CD4-positive, alpha-beta T cell (primary cell): ENCODE measurements at regions not wholly inside any gene's neighbourhood (a gene's known extent, or its start where the extent isn't known, plus 50 kb on each side); places are given as distances from the start of the nearest gene placed in this dataset.

Source experiments
- ATAC-seq: fragments of 200-7000 bp; cut with Tn5 transposase; one replicate; pipeline ENCODE4 v1.10.0; 2022; ENCODE audit warnings: mild to moderate bottlenecking; ENCODE audit not compliant: poor library complexity
- CTCF ChIA-PET: fragments of 350-600 bp; sonication (Branson Sonifier 250); formaldehyde crosslinking; loops from one replicate; lab custom pipeline; 2021; ENCODE audit warnings: antibody characterized with exemption, inconsistent platforms; lab: Charles Lee
- POLR2A ChIA-PET: fragments of 350-600 bp; sonication (Branson Sonifier 250); formaldehyde crosslinking; loops from one replicate; lab custom pipeline; 2021; ENCODE audit warnings: antibody characterized with exemption, inconsistent platforms; lab: Charles Lee
- DNase-seq, 14 experiments: peaks; one replicate each; pipeline ENCODE4 v3.0.0-alpha.2; 2013 to 2020; ENCODE audit warnings: mixed read lengths in 2 of 14
- H3K27ac ChIP-seq, 2 donors: one replicate each; pipeline versions ENCODE4 v1.5.1 to v1.7.0; 2013; ENCODE audit warnings: low read length in 2 of 2, low read depth in 1 of 2, mild to moderate bottlenecking in 1 of 2
- H3K27me3 ChIP-seq, 2 experiments: 1 replicate in 1 of 2; 2 replicates in 1 of 2; pipeline versions ENCODE4 v1.6.1 to v1.7.0; 2013; ENCODE audit warnings: low read length in 2 of 2, control low read depth in 1 of 2, mild to moderate bottlenecking in 1 of 2, moderate library complexity in 1 of 2; ENCODE audit not compliant: insufficient read depth in 2 of 2, control insufficient read depth in 1 of 2
- H3K36me3 ChIP-seq: one replicate; pipeline ENCODE4 v1.6.1; 2013; ENCODE audit warnings: low read length, control low read depth; ENCODE audit not compliant: insufficient read depth
- H3K4me1 ChIP-seq: one replicate; pipeline ENCODE4 v1.6.1; 2013; ENCODE audit warnings: low read length, control low read depth; ENCODE audit not compliant: insufficient read depth
- H3K4me3 ChIP-seq: one replicate; pipeline ENCODE4 v1.5.1; 2013; ENCODE audit warnings: mild to moderate bottlenecking, low read length, moderate library complexity
- H3K9me3 ChIP-seq, 2 experiments: 1 replicate in 1 of 2; 2 replicates in 1 of 2; pipeline versions ENCODE4 v1.6.1 to v1.7.0; 2013; ENCODE audit warnings: low read length in 2 of 2, mild to moderate bottlenecking in 2 of 2, control low read depth in 1 of 2, moderate library complexity in 1 of 2; ENCODE audit not compliant: control insufficient read depth in 1 of 2, insufficient read depth in 1 of 2
- H3K27ac Mint-ChIP-seq: one replicate; pipeline ENCODE4 v1.8.0; 2020; ENCODE audit warnings: mixed read lengths
- H3K27me3 Mint-ChIP-seq: one replicate; pipeline ENCODE4 v1.8.0; 2021; ENCODE audit warnings: mixed read lengths
- H3K36me3 Mint-ChIP-seq: one replicate; pipeline ENCODE4 v1.8.0; 2021; ENCODE audit warnings: low read depth, mixed read lengths
- H3K4me1 Mint-ChIP-seq: one replicate; pipeline ENCODE4 v1.8.0; 2021; ENCODE audit warnings: low read depth, mixed read lengths
- H3K4me3 Mint-ChIP-seq: one replicate; pipeline ENCODE4 v1.8.0; 2020; ENCODE audit warnings: mild to moderate bottlenecking, mixed read lengths
- H3K9me3 Mint-ChIP-seq: one replicate; pipeline ENCODE4 v1.8.0; 2020; ENCODE audit warnings: mixed read lengths
- CTCF ChIP-seq: fragments of 200-600 bp; IDR thresholded peaks from one replicate; pipeline ENCODE4 v1.8.0; 2022; ENCODE audit warnings: antibody characterized with exemption, mild to moderate bottlenecking
- intact Hi-C, 2 experiments: fragments of 100-400 bp; cut with DNase I in 1 of 2; cut with micrococcal nuclease in 1 of 2; formaldehyde crosslinking; loops; one replicate each; pipeline versions ENCODE4 v1.15.1 to v1.9.0; 2023 to 2025; cut with DNase I, micrococcal nuclease

GRCh38 chr4:11287055-11287454 lies 141.6 kb downstream of the HS3ST1 start:
- intact Hi-C loops = no loop called here
- DNase-seq (no peak), ATAC-seq (no peak)
- H3K4me1 ChIP-seq = no peaks in the 10 kb centered on the region
- Mint-ChIP-seq H3K4me1 (no peaks in the 10 kb centered on the region), H3K27ac (no peak overlapping the region), H3K36me3 (no peaks in the 10 kb centered on the region), H3K9me3 (peaks cover 9% of the 10 kb centered on the region), H3K4me3 (no peak overlapping the region), H3K27me3 (no peaks in the 10 kb centered on the region)
- no peaks in the 10 kb centered on the region for H3K36me3 ChIP-seq
- H3K9me3 ChIP-seq = no peaks in the 10 kb centered on the region
- H3K4me3 ChIP-seq = no peak overlapping the region
- no peaks in the 10 kb centered on the region for H3K27me3 ChIP-seq
- ChIA-PET CTCF (no interaction called here), POLR2A (no interaction called here)
- no peak overlapping the region for H3K27ac ChIP-seq
- TF ChIP-seq CTCF = no peak

DNA sequence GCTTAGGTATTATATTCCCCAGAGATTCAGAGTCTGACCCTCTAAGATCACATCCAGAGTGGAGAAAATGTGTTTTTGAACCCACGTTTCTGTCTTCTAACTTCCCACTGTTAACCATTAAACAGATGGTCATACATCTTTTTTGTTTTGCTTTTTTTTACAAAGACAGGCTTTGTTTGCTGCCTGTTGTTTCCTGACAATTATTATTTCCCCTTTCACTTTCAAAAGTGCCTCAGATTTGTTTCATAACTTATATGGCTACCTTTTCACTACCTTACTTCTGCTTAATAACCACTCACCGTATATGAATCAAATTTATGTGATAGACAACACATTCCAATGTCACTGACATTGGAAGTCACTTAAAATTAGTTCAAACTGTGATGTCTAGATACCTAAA lies 142.2 kb downstream of the HS3ST1 start:
- Mint-ChIP-seq H3K27me3 (no peaks in the 10 kb centered on the region), H3K4me3 (no peak overlapping the region), H3K36me3 (no peaks in the 10 kb centered on the region), H3K4me1 (no peaks in the 10 kb centered on the region), H3K27ac (no peak overlapping the region), H3K9me3 (peaks cover 9% of the 10 kb centered on the region)
- Histone ChIP-seq H3K9me3 (no peaks in the 10 kb centered on the region), H3K27ac (no peak overlapping the region), H3K36me3 (no peaks in the 10 kb centered on the region), H3K4me1 (no peaks in the 10 kb centered on the region), H3K27me3 (no peaks in the 10 kb centered on the region), H3K4me3 (no peak overlapping the region)
- ATAC-seq = no peak
- ChIA-PET CTCF (no interaction called here), POLR2A (no interaction called here)
- no peak for TF ChIP-seq CTCF
- intact Hi-C loops = no loop called here
- no peak for DNase-seq

GRCh38 chr4:11281720-11282119 lies 147.0 kb downstream of the HS3ST1 start:
- H3K9me3 ChIP-seq = no peaks in the 10 kb centered on the region
- no peaks in the 10 kb centered on the region for H3K36me3 ChIP-seq
- no peaks in the 10 kb centered on the region for H3K4me1 ChIP-seq
- ChIA-PET POLR2A (no interaction called here), CTCF (no interaction called here)
- peaks cover 11% of the 10 kb centered on the region for H3K27me3 Mint-ChIP-seq
- no peak overlapping the region for H3K4me3 Mint-ChIP-seq
- H3K27ac ChIP-seq = no peak overlapping the region
- DNase-seq (no peak), ATAC-seq (no peak)
- no peak overlapping the region for H3K4me3 ChIP-seq
- no peak for TF ChIP-seq CTCF
- H3K27ac Mint-ChIP-seq = no peak overlapping the region
- H3K27me3 ChIP-seq = no peaks in the 10 kb centered on the region
- H3K36me3 Mint-ChIP-seq = no peaks in the 10 kb centered on the region
- H3K4me1 Mint-ChIP-seq = no peaks in the 10 kb centered on the region
- peaks cover 15% of the 10 kb centered on the region for H3K9me3 Mint-ChIP-seq
- intact Hi-C loops = no loop called here
